WTC11 (cell line): ENCODE measurements at regions not wholly inside any gene's neighbourhood (a gene's known extent, or its start where the extent isn't known, plus 50 kb on each side); places are given as distances from the start of the nearest gene placed in this dataset.

Experiments used
- ELF4 ChIP-seq: sonication (generic); formaldehyde crosslinking; IDR thresholded peaks from 2 replicates; pipeline ENCODE4 v1.8.1; 2022; ENCODE audit warnings: low read depth, mild to moderate bottlenecking, moderate library complexity, missing genetic modification reagents
- ETV6 ChIP-seq: sonication (generic); formaldehyde crosslinking; IDR thresholded peaks from 2 replicates; pipeline ENCODE4 v1.8.1; 2022; ENCODE audit warnings: mild to moderate bottlenecking, missing genetic modification reagents
- IRF2 ChIP-seq: sonication (generic); formaldehyde crosslinking; IDR thresholded peaks from 2 replicates; pipeline ENCODE4 v1.8.0; 2022; ENCODE audit warnings: low read depth, missing genetic modification reagents, borderline replicate concordance
- JUN ChIP-seq: sonication (generic); formaldehyde crosslinking; IDR thresholded peaks from 2 replicates; pipeline ENCODE4 v1.8.0; 2023; ENCODE audit warnings: mild to moderate bottlenecking, missing genetic modification reagents
- NFYB ChIP-seq: sonication (generic); formaldehyde crosslinking; conservative IDR thresholded peaks from 2 replicates; pipeline ENCODE4 v1.8.0; 2022; ENCODE audit warnings: low read depth, missing genetic modification reagents
- NR3C1 ChIP-seq: sonication (generic); formaldehyde crosslinking; conservative IDR thresholded peaks from 2 replicates; pipeline ENCODE4 v1.8.1; 2023; ENCODE audit warnings: low read depth, mild to moderate bottlenecking, missing genetic modification reagents
- OVOL2 ChIP-seq: fragments of 250-450 bp; sonication (Bioruptor Pico); IDR thresholded peaks from 2 replicates; pipeline ENCODE4 v1.9.0; 2021; ENCODE audit warnings: mild to moderate bottlenecking, borderline replicate concordance
- RELA ChIP-seq: sonication (generic); formaldehyde crosslinking; IDR thresholded peaks from 2 replicates; pipeline ENCODE4 v1.8.1; 2022; ENCODE audit warnings: missing genetic modification reagents, mild to moderate bottlenecking, borderline replicate concordance
- TF ChIP-seq, protein P1 (sequence below): sonication (generic); formaldehyde crosslinking; IDR thresholded peaks from 2 replicates; pipeline ENCODE4 v1.8.1; 2023; ENCODE audit warnings: mild to moderate bottlenecking, moderate library complexity, missing genetic modification reagents
- TF ChIP-seq, protein P2 (sequence below): fragments of 200-600 bp; IDR thresholded peaks from 2 replicates; pipeline ENCODE4 v1.8.0; 2022; ENCODE audit warnings: antibody characterized with exemption
- TF ChIP-seq, protein P3 (sequence below): sonication (generic); formaldehyde crosslinking; IDR thresholded peaks from 2 replicates; pipeline ENCODE4 v1.8.1; 2023; ENCODE audit warnings: mild to moderate bottlenecking, missing genetic modification reagents
- TF ChIP-seq, protein P4 (sequence below): sonication (generic); formaldehyde crosslinking; conservative IDR thresholded peaks from 2 replicates; pipeline ENCODE4 v1.8.1; 2023; ENCODE audit warnings: mild to moderate bottlenecking, low read depth, missing genetic modification reagents, moderate library complexity
- TF ChIP-seq, protein P5 (sequence below): sonication (generic); formaldehyde crosslinking; IDR thresholded peaks from 2 replicates; pipeline ENCODE4 v1.8.0; 2022; ENCODE audit warnings: mild to moderate bottlenecking, missing genetic modification reagents

DNA sequence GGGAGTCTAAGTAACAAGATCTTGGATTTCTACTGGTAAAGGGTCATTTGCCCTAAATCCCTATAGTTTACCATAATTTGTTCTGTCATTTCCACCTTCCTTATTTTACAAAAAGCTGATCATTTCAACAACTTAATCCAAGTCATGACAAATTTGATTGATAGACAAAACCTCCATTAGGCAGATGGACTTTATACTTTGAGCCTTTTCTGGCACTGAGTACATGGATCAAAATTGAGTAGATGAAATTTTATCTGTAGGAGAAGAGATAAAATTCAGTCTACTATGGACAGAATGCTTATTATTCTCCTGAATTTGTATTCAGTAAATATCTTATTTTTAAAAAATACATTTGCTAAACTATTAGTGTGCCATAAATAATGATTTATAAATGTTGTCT is 62.6 kb upstream of the NRIP1 start:
- TF ChIP-seq, protein P1, sequence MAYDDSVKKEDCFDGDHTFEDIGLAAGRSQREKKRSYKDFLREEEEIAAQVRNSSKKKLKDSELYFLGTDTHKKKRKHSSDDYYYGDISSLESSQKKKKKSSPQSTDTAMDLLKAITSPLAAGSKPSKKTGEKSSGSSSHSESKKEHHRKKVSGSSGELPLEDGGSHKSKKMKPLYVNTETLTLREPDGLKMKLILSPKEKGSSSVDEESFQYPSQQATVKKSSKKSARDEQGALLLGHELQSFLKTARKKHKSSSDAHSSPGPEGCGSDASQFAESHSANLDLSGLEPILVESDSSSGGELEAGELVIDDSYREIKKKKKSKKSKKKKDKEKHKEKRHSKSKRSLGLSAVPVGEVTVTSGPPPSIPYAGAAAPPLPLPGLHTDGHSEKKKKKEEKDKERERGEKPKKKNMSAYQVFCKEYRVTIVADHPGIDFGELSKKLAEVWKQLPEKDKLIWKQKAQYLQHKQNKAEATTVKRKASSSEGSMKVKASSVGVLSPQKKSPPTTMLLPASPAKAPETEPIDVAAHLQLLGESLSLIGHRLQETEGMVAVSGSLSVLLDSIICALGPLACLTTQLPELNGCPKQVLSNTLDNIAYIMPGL (CRISPR knock-in tag): no peak
- TF ChIP-seq, protein P2, sequence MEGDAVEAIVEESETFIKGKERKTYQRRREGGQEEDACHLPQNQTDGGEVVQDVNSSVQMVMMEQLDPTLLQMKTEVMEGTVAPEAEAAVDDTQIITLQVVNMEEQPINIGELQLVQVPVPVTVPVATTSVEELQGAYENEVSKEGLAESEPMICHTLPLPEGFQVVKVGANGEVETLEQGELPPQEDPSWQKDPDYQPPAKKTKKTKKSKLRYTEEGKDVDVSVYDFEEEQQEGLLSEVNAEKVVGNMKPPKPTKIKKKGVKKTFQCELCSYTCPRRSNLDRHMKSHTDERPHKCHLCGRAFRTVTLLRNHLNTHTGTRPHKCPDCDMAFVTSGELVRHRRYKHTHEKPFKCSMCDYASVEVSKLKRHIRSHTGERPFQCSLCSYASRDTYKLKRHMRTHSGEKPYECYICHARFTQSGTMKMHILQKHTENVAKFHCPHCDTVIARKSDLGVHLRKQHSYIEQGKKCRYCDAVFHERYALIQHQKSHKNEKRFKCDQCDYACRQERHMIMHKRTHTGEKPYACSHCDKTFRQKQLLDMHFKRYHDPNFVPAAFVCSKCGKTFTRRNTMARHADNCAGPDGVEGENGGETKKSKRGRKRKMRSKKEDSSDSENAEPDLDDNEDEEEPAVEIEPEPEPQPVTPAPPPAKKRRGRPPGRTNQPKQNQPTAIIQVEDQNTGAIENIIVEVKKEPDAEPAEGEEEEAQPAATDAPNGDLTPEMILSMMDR: no peak
- no peak for TF ChIP-seq NR3C1 (CRISPR knock-in tag)
- TF ChIP-seq, protein P3, sequence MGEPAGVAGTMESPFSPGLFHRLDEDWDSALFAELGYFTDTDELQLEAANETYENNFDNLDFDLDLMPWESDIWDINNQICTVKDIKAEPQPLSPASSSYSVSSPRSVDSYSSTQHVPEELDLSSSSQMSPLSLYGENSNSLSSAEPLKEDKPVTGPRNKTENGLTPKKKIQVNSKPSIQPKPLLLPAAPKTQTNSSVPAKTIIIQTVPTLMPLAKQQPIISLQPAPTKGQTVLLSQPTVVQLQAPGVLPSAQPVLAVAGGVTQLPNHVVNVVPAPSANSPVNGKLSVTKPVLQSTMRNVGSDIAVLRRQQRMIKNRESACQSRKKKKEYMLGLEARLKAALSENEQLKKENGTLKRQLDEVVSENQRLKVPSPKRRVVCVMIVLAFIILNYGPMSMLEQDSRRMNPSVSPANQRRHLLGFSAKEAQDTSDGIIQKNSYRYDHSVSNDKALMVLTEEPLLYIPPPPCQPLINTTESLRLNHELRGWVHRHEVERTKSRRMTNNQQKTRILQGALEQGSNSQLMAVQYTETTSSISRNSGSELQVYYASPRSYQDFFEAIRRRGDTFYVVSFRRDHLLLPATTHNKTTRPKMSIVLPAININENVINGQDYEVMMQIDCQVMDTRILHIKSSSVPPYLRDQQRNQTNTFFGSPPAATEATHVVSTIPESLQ (CRISPR knock-in tag): no peak
- no peak for TF ChIP-seq ELF4 (CRISPR knock-in tag)
- TF ChIP-seq ETV6: no peak
- TF ChIP-seq, protein P4, sequence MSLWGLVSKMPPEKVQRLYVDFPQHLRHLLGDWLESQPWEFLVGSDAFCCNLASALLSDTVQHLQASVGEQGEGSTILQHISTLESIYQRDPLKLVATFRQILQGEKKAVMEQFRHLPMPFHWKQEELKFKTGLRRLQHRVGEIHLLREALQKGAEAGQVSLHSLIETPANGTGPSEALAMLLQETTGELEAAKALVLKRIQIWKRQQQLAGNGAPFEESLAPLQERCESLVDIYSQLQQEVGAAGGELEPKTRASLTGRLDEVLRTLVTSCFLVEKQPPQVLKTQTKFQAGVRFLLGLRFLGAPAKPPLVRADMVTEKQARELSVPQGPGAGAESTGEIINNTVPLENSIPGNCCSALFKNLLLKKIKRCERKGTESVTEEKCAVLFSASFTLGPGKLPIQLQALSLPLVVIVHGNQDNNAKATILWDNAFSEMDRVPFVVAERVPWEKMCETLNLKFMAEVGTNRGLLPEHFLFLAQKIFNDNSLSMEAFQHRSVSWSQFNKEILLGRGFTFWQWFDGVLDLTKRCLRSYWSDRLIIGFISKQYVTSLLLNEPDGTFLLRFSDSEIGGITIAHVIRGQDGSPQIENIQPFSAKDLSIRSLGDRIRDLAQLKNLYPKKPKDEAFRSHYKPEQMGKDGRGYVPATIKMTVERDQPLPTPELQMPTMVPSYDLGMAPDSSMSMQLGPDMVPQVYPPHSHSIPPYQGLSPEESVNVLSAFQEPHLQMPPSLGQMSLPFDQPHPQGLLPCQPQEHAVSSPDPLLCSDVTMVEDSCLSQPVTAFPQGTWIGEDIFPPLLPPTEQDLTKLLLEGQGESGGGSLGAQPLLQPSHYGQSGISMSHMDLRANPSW (CRISPR knock-in tag): no peak
- no peak for TF ChIP-seq RELA (CRISPR knock-in tag)
- TF ChIP-seq, protein P5, sequence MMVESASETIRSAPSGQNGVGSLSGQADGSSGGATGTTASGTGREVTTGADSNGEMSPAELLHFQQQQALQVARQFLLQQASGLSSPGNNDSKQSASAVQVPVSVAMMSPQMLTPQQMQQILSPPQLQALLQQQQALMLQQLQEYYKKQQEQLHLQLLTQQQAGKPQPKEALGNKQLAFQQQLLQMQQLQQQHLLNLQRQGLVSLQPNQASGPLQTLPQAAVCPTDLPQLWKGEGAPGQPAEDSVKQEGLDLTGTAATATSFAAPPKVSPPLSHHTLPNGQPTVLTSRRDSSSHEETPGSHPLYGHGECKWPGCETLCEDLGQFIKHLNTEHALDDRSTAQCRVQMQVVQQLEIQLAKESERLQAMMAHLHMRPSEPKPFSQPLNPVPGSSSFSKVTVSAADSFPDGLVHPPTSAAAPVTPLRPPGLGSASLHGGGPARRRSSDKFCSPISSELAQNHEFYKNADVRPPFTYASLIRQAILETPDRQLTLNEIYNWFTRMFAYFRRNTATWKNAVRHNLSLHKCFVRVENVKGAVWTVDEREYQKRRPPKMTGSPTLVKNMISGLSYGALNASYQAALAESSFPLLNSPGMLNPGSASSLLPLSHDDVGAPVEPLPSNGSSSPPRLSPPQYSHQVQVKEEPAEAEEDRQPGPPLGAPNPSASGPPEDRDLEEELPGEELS: no peak
- TF ChIP-seq JUN (CRISPR knock-in tag): no peak
- TF ChIP-seq NFYB: no peak
- no peak for TF ChIP-seq OVOL2 (CRISPR knock-in tag)
- no peak for TF ChIP-seq IRF2
